ENCODE measurements at regions not wholly inside any gene's neighbourhood (a gene's known extent, or its start where the extent isn't known, plus 50 kb on each side); places are given as distances from the start of the nearest gene placed in this dataset.

- H3K9me3 ChIP-seq (ENCODE audit: low read depth) = no peaks in the 10 kb centered on the region
- no peak overlapping the region for H3K27ac ChIP-seq
- H3K4me3 ChIP-seq = no peak overlapping the region
- TF ChIP-seq, protein P1, sequence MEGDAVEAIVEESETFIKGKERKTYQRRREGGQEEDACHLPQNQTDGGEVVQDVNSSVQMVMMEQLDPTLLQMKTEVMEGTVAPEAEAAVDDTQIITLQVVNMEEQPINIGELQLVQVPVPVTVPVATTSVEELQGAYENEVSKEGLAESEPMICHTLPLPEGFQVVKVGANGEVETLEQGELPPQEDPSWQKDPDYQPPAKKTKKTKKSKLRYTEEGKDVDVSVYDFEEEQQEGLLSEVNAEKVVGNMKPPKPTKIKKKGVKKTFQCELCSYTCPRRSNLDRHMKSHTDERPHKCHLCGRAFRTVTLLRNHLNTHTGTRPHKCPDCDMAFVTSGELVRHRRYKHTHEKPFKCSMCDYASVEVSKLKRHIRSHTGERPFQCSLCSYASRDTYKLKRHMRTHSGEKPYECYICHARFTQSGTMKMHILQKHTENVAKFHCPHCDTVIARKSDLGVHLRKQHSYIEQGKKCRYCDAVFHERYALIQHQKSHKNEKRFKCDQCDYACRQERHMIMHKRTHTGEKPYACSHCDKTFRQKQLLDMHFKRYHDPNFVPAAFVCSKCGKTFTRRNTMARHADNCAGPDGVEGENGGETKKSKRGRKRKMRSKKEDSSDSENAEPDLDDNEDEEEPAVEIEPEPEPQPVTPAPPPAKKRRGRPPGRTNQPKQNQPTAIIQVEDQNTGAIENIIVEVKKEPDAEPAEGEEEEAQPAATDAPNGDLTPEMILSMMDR (IDR thresholded peaks at IDR 0.05; ENCODE audit: low read depth, low read length) = no peak
- no peaks in the 10 kb centered on the region for H3K36me3 ChIP-seq
- peaks cover 22% of the 10 kb centered on the region for H3K4me1 ChIP-seq (ENCODE audit: low read depth)
- no peaks in the 10 kb centered on the region for H3K27me3 ChIP-seq
- DNase-seq (ENCODE audit: low read depth in 1 of 2, low spot score in 1 of 2) = no peak
These were observed 117.1 kb upstream of the TAB2 start for GRCh38 chr6:149200282-149200945.

- Histone ChIP-seq H3K27ac (no peak overlapping the region), H3K4me3 (no peak overlapping the region), H3K9me3 (ENCODE audit: low read depth) (no peaks in the 10 kb centered on the region), H3K4me1 (ENCODE audit: low read depth) (peaks cover 15% of the 10 kb centered on the region), H3K36me3 (no peaks in the 10 kb centered on the region), H3K27me3 (no peaks in the 10 kb centered on the region)
- TF ChIP-seq, protein P1 (IDR thresholded peaks at IDR 0.05; ENCODE audit: low read depth, low read length) = no peak
- DNase-seq (ENCODE audit: low read depth in 1 of 2, low spot score in 1 of 2) = no peak
These were observed 116.3 kb upstream of the TAB2 start for GRCh38 chr6:149201068-149201655.

DNA sequence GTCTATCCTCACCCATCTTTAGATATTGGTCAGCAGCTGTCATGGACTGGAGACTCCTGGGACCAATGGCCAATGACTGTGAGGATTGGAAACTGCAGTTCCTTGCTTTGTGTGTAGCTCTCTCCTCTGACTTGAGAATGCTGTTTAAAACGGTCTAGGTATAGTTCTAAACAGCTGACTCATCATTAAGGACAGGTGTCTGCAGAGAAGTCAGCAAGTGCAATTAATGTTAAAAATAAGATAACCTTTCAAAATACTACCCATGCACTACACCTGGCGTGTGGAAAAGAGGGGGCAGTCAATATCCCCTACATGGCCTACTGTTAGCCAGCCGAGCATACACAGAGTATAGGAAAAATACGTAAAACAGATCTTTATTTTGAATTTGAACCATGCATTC is 115.4 kb upstream of the TAB2 start:
- DNase-seq (ENCODE audit: low read depth in 1 of 2, low spot score in 1 of 2) = no peak
- no peaks in the 10 kb centered on the region for H3K9me3 ChIP-seq (ENCODE audit: low read depth)
- TF ChIP-seq, protein P1 (IDR thresholded peaks at IDR 0.05; ENCODE audit: low read depth, low read length) = no peak
- no peak overlapping the region for H3K4me3 ChIP-seq
- H3K27me3 ChIP-seq = no peaks in the 10 kb centered on the region
- no peaks in the 10 kb centered on the region for H3K36me3 ChIP-seq
- H3K4me1 ChIP-seq (ENCODE audit: low read depth) = peaks cover 9% of the 10 kb centered on the region
- H3K27ac ChIP-seq = no peak overlapping the region

DNA sequence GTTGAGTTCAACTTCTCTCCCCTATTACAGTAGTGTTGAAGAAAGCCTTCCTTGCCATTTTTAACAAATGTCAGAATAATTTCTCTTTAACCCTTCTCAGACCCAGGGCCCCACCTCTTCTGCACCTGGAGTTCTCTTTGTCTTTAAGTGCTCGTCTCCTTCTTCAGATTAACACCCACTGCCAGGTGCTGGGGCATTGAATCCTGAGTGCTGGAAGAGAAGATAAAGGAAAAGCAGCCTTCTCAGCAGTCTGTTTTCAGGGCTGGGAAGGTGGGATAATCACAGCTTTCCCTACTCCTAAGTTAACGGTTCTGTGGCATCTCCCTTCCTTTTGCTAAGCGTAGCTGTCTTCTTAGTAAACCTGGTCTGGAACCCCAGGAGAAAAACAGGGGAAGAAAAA is 114.6 kb upstream of the TAB2 start:
- DNase-seq (ENCODE audit: low read depth in 1 of 2, low spot score in 1 of 2) = no peak
- Histone ChIP-seq H3K4me1 (ENCODE audit: low read depth) (peaks cover 9% of the 10 kb centered on the region), H3K9me3 (ENCODE audit: low read depth) (no peaks in the 10 kb centered on the region), H3K27ac (no peak overlapping the region), H3K4me3 (no peak overlapping the region), H3K36me3 (no peaks in the 10 kb centered on the region), H3K27me3 (no peaks in the 10 kb centered on the region)
- TF ChIP-seq, protein P1 (IDR thresholded peaks at IDR 0.05; ENCODE audit: low read depth, low read length) = no peak

DNA sequence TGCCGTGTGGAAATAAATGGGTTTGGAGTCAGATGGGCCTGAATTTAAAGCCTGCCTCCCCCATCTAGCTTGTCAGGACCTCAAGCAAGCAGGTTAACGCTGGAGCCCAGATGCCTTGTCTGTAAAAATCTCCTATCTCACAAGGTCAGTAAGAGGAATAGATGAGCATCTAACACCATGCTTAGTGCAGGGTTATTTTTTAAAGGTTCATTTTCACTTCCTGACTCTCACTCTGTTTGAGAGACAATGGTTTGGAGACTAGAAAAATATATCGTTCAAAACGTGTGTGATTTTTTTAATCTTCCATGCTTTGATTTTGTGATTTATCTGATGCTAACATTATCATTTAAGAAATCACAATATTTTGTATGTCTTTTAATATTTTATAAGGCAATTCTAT is 114.0 kb upstream of the TAB2 start:
- TF ChIP-seq, protein P1 (IDR thresholded peaks at IDR 0.05; ENCODE audit: low read depth, low read length) = no peak
- Histone ChIP-seq H3K9me3 (ENCODE audit: low read depth) (no peaks in the 10 kb centered on the region), H3K36me3 (no peaks in the 10 kb centered on the region), H3K27ac (no peak overlapping the region), H3K4me1 (ENCODE audit: low read depth) (peaks cover 9% of the 10 kb centered on the region), H3K4me3 (no peak overlapping the region), H3K27me3 (no peaks in the 10 kb centered on the region)
- DNase-seq (ENCODE audit: low read depth in 1 of 2, low spot score in 1 of 2) = no peak

Measured in cardiac muscle cell (in vitro differentiated cells and primary cell).